ENCODE measurements at regions not wholly inside any gene's neighbourhood (a gene's known extent, or its start where the extent isn't known, plus 50 kb on each side); places are given as distances from the start of the nearest gene placed in this dataset.

- CTCF ChIA-PET, result interaction anchor here (0.7 kb wide), 1 partner anchor 15 kb away, joined by 3 read pairs; no protein-coding TSS in a partner anchor
- no peak for DNase-seq (ENCODE audit: low read depth)
- Histone ChIP-seq H3K36me3 (ENCODE audit: control insufficient read depth, insufficient read depth, low read length) (no peaks in the 10 kb centered on the region), H3K4me3 (ENCODE audit: low read depth, low read length) (no peak overlapping the region), H3K27me3 (ENCODE audit: control insufficient read depth, insufficient read depth, low read length) (no peaks in the 10 kb centered on the region)
- POLR2A ChIA-PET, result no interaction called here
- TF ChIP-seq CTCF (IDR thresholded peaks at IDR 0.05; ENCODE audit: insufficient read depth, low read depth, low read length), result no peak
Observed at GRCh38 chr16:59370717-59371116, 636.6 kb upstream of the GOT2 start.

GRCh38 chr16:59369523-59369922, 635.4 kb upstream of the GOT2 start:
- ChIA-PET CTCF (no interaction called here), POLR2A (no interaction called here)
- H3K36me3 ChIP-seq (ENCODE audit: control insufficient read depth, insufficient read depth, low read length), result no peaks in the 10 kb centered on the region

GRCh38 chr16:59368586-59368985, 634.5 kb upstream of the GOT2 start:
- no peaks in the 10 kb centered on the region for H3K27me3 ChIP-seq (ENCODE audit: control insufficient read depth, insufficient read depth, low read length)
- no peak for DNase-seq (ENCODE audit: low read depth)
- POLR2A ChIA-PET, result no interaction called here
- CTCF ChIA-PET, result no interaction called here
- H3K36me3 ChIP-seq (ENCODE audit: control insufficient read depth, insufficient read depth, low read length), result no peaks in the 10 kb centered on the region
- no peak for TF ChIP-seq CTCF (IDR thresholded peaks at IDR 0.05; ENCODE audit: insufficient read depth, low read depth, low read length)
- no peak overlapping the region for H3K4me3 ChIP-seq (ENCODE audit: low read depth, low read length)

More at GRCh38 chr16:59369523-59369922, 635.4 kb upstream of the GOT2 start:
- no peaks in the 10 kb centered on the region for H3K27me3 ChIP-seq (ENCODE audit: control insufficient read depth, insufficient read depth, low read length)
- no peak for DNase-seq (ENCODE audit: low read depth)
- no peak for TF ChIP-seq CTCF (IDR thresholded peaks at IDR 0.05; ENCODE audit: insufficient read depth, low read depth, low read length)
- H3K4me3 ChIP-seq (ENCODE audit: low read depth, low read length), result no peak overlapping the region

- DNase-seq (ENCODE audit: low read depth), result no peak
- Histone ChIP-seq H3K4me3 (ENCODE audit: low read depth, low read length) (no peak overlapping the region), H3K27me3 (ENCODE audit: control insufficient read depth, insufficient read depth, low read length) (no peaks in the 10 kb centered on the region), H3K36me3 (ENCODE audit: control insufficient read depth, insufficient read depth, low read length) (no peaks in the 10 kb centered on the region)
- ChIA-PET CTCF (interaction anchor here (1.2 kb wide), 1 partner anchor 15 kb away, joined by 3 read pairs; no protein-coding TSS in a partner anchor), POLR2A (no interaction called here)
- no peak for TF ChIP-seq CTCF (IDR thresholded peaks at IDR 0.05; ENCODE audit: insufficient read depth, low read depth, low read length)
Observed at GRCh38 chr16:59356709-59357108, 622.6 kb upstream of the GOT2 start.

GRCh38 chr16:59356144-59356543, 622.0 kb upstream of the GOT2 start:
- ChIA-PET POLR2A (no interaction called here), CTCF (interaction anchor here (1.2 kb wide), 1 partner anchor 15 kb away, joined by 3 read pairs; no protein-coding TSS in a partner anchor)
- TF ChIP-seq CTCF (IDR thresholded peaks at IDR 0.05; ENCODE audit: insufficient read depth, low read depth, low read length), result no peak
- no peaks in the 10 kb centered on the region for H3K36me3 ChIP-seq (ENCODE audit: control insufficient read depth, insufficient read depth, low read length)
- H3K4me3 ChIP-seq (ENCODE audit: low read depth, low read length), result no peak overlapping the region
- no peak for DNase-seq (ENCODE audit: low read depth)
- H3K27me3 ChIP-seq (ENCODE audit: control insufficient read depth, insufficient read depth, low read length), result no peaks in the 10 kb centered on the region

Data from BJ (cell line).